Left lung (tissue), 4 donors: ENCODE measurements at regions not wholly inside any gene's neighbourhood (a gene's known extent, or its start where the extent isn't known, plus 50 kb on each side); places are given as distances from the start of the nearest gene placed in this dataset.

ENCODE experiments used
- ATAC-seq: fragments of 200-7000 bp; cut with Tn5 transposase; one replicate; pipeline ENCODE4 v1.9.1; 2020; ENCODE audit warnings: moderate library complexity
- DNase-seq, 4 donors: peaks; one replicate each; pipeline ENCODE4 v3.0.0-alpha.2; 2013 to 2020
- H3K27ac ChIP-seq, 2 donors: fragments of 200-600 bp; sonication (generic) in 1 of 2; one replicate each; pipeline versions ENCODE4 v1.5.0 to v1.8.0; 2020 to 2021
- H3K27me3 ChIP-seq, 2 donors: fragments of 200-600 bp; sonication (generic) in 1 of 2; one replicate each; pipeline versions ENCODE4 v1.5.0 to v1.8.0; 2020 to 2021
- H3K36me3 ChIP-seq, 2 donors: fragments of 200-600 bp; sonication (generic) in 1 of 2; one replicate each; pipeline versions ENCODE4 v1.5.0 to v1.8.0; 2020 to 2021
- H3K4me1 ChIP-seq, 2 donors: fragments of 200-600 bp; one replicate each; pipeline ENCODE4 v1.8.0; 2021
- H3K4me3 ChIP-seq, 2 donors: fragments of 200-600 bp; sonication (generic) in 1 of 2; one replicate each; pipeline versions ENCODE4 v1.5.0 to v1.8.0; 2020 to 2021; ENCODE audit warnings: mild to moderate bottlenecking in 1 of 2
- H3K9me3 ChIP-seq, 2 donors: fragments of 200-600 bp; sonication (generic) in 1 of 2; one replicate each; pipeline versions ENCODE4 v1.5.0 to v1.8.0; 2020 to 2021
- CTCF ChIP-seq, 2 donors: fragments of 200-600 bp; sonication (generic) in 1 of 2; IDR thresholded peaks; one replicate each; pipeline versions ENCODE4 v1.5.0 to v1.8.0; 2021; ENCODE audit warnings: antibody characterized with exemption in 2 of 2
- intact Hi-C, 2 donors: fragments of 100-400 bp; cut with DNase I; formaldehyde crosslinking; loops; one replicate each; pipeline versions ENCODE4 v1.11.2 to v1.14.2; 2022
- donor health status: DM: no; HTN: yes; CAD: no.
- donor health status: DM: no; HTN: no; CAD: no.

GRCh38 chr3:73964818-73965217, 340.1 kb upstream of the PDZRN3 start:
- H3K4me3 ChIP-seq: no peak overlapping the region
- no peak for ATAC-seq
- H3K27ac ChIP-seq: no peak overlapping the region
- no peaks in the 10 kb centered on the region for H3K27me3 ChIP-seq
- no peaks in the 10 kb centered on the region for H3K9me3 ChIP-seq
- DNase-seq: no peak
- no peaks in the 10 kb centered on the region for H3K4me1 ChIP-seq
- TF ChIP-seq CTCF (IDR thresholded peaks at IDR 0.05): no peak
- H3K36me3 ChIP-seq: no peaks in the 10 kb centered on the region
- intact Hi-C loops: no loop called here

DNA sequence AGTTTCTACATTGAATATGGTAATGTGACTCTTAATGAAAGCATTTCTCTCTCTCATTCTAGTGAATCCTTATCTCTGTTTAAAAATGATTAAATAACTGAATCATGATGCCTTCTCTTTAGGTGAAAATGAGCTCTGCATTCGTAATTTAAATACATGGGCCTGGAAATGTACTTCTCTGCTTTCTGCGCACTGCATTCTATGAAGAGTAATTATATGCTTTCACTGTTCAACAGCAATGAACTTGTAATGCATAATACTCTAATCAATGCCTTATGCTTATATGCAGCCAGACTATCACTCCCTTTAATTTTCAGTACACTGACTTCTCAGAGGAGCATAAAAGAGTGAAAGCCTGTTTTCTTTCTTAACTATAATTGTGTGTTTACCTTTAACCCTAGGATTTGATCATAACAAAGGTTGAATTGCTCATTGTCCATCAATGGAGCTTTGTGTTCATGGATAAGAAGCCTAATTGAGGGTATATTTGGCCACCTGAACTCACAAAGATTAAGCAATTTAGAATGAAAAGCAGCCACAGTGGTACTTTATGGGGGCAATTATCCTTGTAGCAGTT, 330.8 kb upstream of the PDZRN3 start:
- intact Hi-C loops: no loop called here
- DNase-seq: no peak
- ATAC-seq: no peak
- no peaks in the 10 kb centered on the region for H3K4me1 ChIP-seq
- H3K9me3 ChIP-seq: peaks cover 0 to 4% of the 10 kb centered on the region in 2 donors
- H3K27ac ChIP-seq: no peak overlapping the region
- H3K4me3 ChIP-seq: no peak overlapping the region
- no peaks in the 10 kb centered on the region for H3K27me3 ChIP-seq
- no peaks in the 10 kb centered on the region for H3K36me3 ChIP-seq
- no peak for TF ChIP-seq CTCF (IDR thresholded peaks at IDR 0.05)

DNA sequence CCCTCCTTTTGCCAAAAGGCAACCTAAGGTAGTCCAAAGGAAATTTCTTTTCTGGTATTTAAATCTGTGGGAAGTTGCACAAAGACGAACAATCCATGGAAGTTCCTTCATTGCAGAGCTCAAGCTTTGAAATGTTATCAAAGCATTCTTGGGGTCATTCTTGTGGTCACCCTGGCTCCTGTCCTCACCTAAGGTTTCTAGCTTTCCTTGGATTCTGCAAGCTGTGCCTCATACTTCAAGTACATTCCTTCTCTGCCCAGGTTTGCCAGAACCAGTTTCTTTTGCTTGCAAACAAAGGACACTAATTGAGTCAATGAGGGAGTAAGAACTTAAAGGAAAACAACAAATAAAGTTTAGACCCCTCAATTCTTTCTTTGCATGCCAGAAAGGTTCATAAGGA, 329.8 kb upstream of the PDZRN3 start:
- no peak for TF ChIP-seq CTCF (IDR thresholded peaks at IDR 0.05)
- H3K36me3 ChIP-seq: no peaks in the 10 kb centered on the region
- no peaks in the 10 kb centered on the region for H3K27me3 ChIP-seq
- H3K9me3 ChIP-seq: peaks cover 0 to 4% of the 10 kb centered on the region in 2 donors
- ATAC-seq (no peak), DNase-seq (no peak)
- H3K4me3 ChIP-seq: no peak overlapping the region
- no peak overlapping the region for H3K27ac ChIP-seq
- no peaks in the 10 kb centered on the region for H3K4me1 ChIP-seq
- intact Hi-C loops: no loop called here

DNA sequence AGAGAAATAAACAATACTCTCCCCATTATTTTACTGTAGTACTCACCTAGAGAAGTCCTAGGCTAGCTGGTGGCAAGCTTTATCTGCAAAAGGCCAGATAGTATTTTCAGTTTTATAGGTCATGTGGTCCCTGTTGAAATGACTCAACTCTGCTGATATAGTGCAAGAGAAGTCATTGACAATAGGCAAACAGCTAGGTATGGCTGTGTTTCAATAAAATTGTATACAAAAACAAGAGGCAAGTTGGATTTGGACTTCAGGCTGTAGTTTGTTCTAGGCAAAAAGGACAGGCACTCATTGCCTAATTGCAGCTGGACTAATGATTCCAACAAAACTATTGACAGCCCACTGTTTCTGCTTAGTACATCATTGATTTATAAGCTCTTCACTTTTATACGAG, 328.0 kb upstream of the PDZRN3 start:
- no peaks in the 10 kb centered on the region for H3K27me3 ChIP-seq
- H3K9me3 ChIP-seq: peaks cover 0 to under 1% of the 10 kb centered on the region in 2 donors
- intact Hi-C loops: no loop called here
- no peaks in the 10 kb centered on the region for H3K4me1 ChIP-seq
- TF ChIP-seq CTCF (IDR thresholded peaks at IDR 0.05): no peak
- no peak overlapping the region for H3K4me3 ChIP-seq
- DNase-seq (no peak), ATAC-seq (no peak)
- H3K27ac ChIP-seq: no peak overlapping the region
- H3K36me3 ChIP-seq: no peaks in the 10 kb centered on the region

DNA sequence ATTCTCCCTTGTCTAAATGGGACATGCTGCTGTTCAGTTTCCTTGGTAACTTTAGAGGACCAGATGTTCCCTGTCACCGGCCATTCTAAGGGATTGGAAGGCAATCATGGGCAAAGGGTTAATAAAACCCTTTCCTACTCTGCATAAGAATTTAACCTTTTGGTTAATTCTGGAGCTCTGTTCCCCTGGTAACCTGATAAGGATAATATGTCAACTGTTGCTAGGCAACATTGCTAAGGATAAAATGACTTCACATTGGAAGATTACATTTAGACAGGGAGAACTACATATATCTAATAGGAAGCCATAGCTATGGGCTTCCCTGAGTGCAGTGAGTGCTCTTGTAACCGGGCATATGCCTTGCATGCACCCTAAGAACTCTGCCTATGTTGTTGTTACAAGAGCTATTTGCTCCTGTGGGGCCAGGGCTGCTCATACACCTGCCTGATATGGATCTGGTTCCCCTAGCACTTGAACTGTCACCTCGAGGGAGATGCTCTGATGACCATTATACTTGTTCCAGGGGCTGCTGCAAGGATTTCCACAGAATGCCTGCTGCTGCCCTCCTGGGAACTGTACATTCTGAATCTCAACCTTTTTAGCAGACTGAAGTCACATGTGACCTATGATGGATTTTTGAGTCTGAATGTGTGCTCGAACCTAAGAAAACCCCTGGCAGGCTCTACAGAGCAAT, 326.3 kb upstream of the PDZRN3 start:
- Histone ChIP-seq H3K9me3 (no peaks in the 10 kb centered on the region), H3K27me3 (no peaks in the 10 kb centered on the region), H3K4me3 (no peak overlapping the region), H3K4me1 (no peaks in the 10 kb centered on the region), H3K36me3 (no peaks in the 10 kb centered on the region), H3K27ac (no peak overlapping the region)
- DNase-seq (peak in 2 of 4 donors; percentile 31 to 37), ATAC-seq (no peak)
- intact Hi-C loops: no loop called here
- no peak for TF ChIP-seq CTCF (IDR thresholded peaks at IDR 0.05)
